A673 (cell line): ENCODE measurements at regions not wholly inside any gene's neighbourhood (a gene's known extent, or its start where the extent isn't known, plus 50 kb on each side); places are given as distances from the start of the nearest gene placed in this dataset.

Experiments
- BruUV-seq: library from RNA; stranded (reverse); fragments of 400-500 nt; replicated peaks from 2 replicates; lab custom pipeline; 2021; lab: Mats Ljungman, UMichigan
- CTCF ChIA-PET: fragments of 300-600 bp; sonication (Branson Sonifier 250); formaldehyde crosslinking; loops from one replicate; lab custom pipeline; 2022; ENCODE audit warnings: antibody characterized with exemption; lab: Charles Lee
- POLR2A ChIA-PET: fragments of 300-600 bp; sonication (Branson Sonifier 250); formaldehyde crosslinking; loops from one replicate; lab custom pipeline; 2022; ENCODE audit warnings: antibody characterized with exemption; ENCODE audit not compliant: low non-redundant PET; lab: Charles Lee
- DNase-seq: peaks from one replicate; pipeline ENCODE4 v3.0.0-alpha.2; 2015; ENCODE audit warnings: low spot score
- H3K27ac ChIP-seq: fragments of 200-600 bp; sonication (generic); 2 replicates; pipeline ENCODE4 v1.5.1; 2016; ENCODE audit warnings: mixed run types, low read depth, mild to moderate bottlenecking, mixed read lengths, antibody characterized with exemption, low read length; ENCODE audit not compliant: poor library complexity, severe bottlenecking
- H3K27me3 ChIP-seq: fragments of 200-600 bp; sonication (generic); replicated peaks from 2 replicates; pipeline ENCODE4 v1.6.1; 2017; ENCODE audit warnings: mixed run types, low read depth, mild to moderate bottlenecking, mixed read lengths, antibody characterized with exemption, low read length; ENCODE audit not compliant: insufficient read depth, poor library complexity
- H3K36me3 ChIP-seq: fragments of 200-600 bp; sonication (generic); 2 replicates; pipeline ENCODE4 v1.6.1; 2016; ENCODE audit warnings: mixed run types, mild to moderate bottlenecking, mixed read lengths, antibody characterized with exemption, low read length; ENCODE audit not compliant: insufficient read depth, poor library complexity, severe bottlenecking
- H3K4me1 ChIP-seq: fragments of 200-600 bp; sonication (generic); 2 replicates; pipeline ENCODE4 v1.6.1; 2017; ENCODE audit warnings: mixed run types, mild to moderate bottlenecking, mixed read lengths, antibody characterized with exemption, low read length; ENCODE audit not compliant: insufficient read depth, poor library complexity, severe bottlenecking
- H3K4me3 ChIP-seq: fragments of 200-600 bp; sonication (generic); 2 replicates; pipeline ENCODE4 v1.5.1; 2016; ENCODE audit warnings: low read depth, mixed run types, mild to moderate bottlenecking, mixed read lengths, low read length; ENCODE audit not compliant: poor library complexity, severe bottlenecking
- H3K9me3 ChIP-seq: fragments of 200-600 bp; sonication (generic); 2 replicates; pipeline ENCODE4 v1.6.1; 2016; ENCODE audit warnings: mixed run types, low read depth, mild to moderate bottlenecking, mixed read lengths, antibody characterized with exemption, low read length; ENCODE audit not compliant: poor library complexity, severe bottlenecking
- EZH2 ChIP-seq: fragments of 200-600 bp; sonication (generic); IDR thresholded peaks from 2 replicates; pipeline ENCODE4 v1.6.1; 2017; ENCODE audit warnings: borderline replicate concordance, low read depth, mild to moderate bottlenecking, mixed read lengths, antibody characterized with exemption, low read length; ENCODE audit not compliant: poor library complexity, severe bottlenecking
- intact Hi-C: fragments of 100-400 bp; cut with micrococcal nuclease; formaldehyde crosslinking; loops from one replicate; pipeline ENCODE4 v1.10.0; 2022; ENCODE audit not compliant: unreplicated experiment
- TF ChIP-seq, protein P1 (sequence below): fragments of 300-800, 200-600 bp; sonication (generic); conservative IDR thresholded peaks from 2 replicates; pipeline ENCODE4 v1.5.1; 2017; ENCODE audit warnings: low read depth, mild to moderate bottlenecking, antibody characterized with exemption, low read length, moderate library complexity, mixed read lengths

DNA sequence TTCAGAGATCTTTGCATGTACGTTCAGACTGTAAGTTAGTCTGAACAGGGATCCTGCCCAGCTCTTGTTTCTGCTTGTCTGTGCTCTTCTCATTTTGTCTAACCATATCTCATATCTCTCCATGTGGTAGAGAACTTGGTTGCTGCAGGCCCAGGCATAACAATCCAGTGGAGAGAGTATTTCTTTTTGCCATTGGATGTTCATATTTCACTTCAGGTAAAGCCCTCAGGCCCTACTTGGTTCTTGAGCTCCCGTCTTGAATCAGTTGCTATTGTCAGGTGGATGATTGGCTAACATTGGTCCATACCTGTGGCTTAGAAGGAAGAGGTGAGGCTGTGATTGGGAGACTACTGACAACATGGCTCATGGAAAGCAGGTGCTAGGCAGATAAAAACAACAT, 357.7 kb upstream of the FLRT2 start:
- no TSS peak for BruUV-seq
- Histone ChIP-seq H3K4me1 (no peaks in the 10 kb centered on the region), H3K27me3 (no peaks in the 10 kb centered on the region), H3K36me3 (no peaks in the 10 kb centered on the region), H3K4me3 (no peak overlapping the region), H3K9me3 (no peaks in the 10 kb centered on the region), H3K27ac (no peak overlapping the region)
- no peak for TF ChIP-seq EZH2
- TF ChIP-seq, protein P1, sequence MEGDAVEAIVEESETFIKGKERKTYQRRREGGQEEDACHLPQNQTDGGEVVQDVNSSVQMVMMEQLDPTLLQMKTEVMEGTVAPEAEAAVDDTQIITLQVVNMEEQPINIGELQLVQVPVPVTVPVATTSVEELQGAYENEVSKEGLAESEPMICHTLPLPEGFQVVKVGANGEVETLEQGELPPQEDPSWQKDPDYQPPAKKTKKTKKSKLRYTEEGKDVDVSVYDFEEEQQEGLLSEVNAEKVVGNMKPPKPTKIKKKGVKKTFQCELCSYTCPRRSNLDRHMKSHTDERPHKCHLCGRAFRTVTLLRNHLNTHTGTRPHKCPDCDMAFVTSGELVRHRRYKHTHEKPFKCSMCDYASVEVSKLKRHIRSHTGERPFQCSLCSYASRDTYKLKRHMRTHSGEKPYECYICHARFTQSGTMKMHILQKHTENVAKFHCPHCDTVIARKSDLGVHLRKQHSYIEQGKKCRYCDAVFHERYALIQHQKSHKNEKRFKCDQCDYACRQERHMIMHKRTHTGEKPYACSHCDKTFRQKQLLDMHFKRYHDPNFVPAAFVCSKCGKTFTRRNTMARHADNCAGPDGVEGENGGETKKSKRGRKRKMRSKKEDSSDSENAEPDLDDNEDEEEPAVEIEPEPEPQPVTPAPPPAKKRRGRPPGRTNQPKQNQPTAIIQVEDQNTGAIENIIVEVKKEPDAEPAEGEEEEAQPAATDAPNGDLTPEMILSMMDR: no peak
- ChIA-PET CTCF (no interaction called here), POLR2A (no interaction called here)
- intact Hi-C loops: no loop called here
- no peak for DNase-seq

- TF ChIP-seq, protein P1: no peak
- TF ChIP-seq EZH2: no peak
- no peaks in the 10 kb centered on the region for H3K36me3 ChIP-seq
- H3K27ac ChIP-seq: no peak overlapping the region
- H3K4me1 ChIP-seq: no peaks in the 10 kb centered on the region
- no peaks in the 10 kb centered on the region for H3K9me3 ChIP-seq
- H3K27me3 ChIP-seq: no peaks in the 10 kb centered on the region
- no peak overlapping the region for H3K4me3 ChIP-seq
- POLR2A ChIA-PET: no interaction called here
- CTCF ChIA-PET: no interaction called here
- no peak for DNase-seq
- intact Hi-C loops: no loop called here
- no TSS peak for BruUV-seq
These were observed 357.0 kb upstream of the FLRT2 start for GRCh38 chr14:85172889-85173477.

- CTCF ChIA-PET: no interaction called here
- H3K4me3 ChIP-seq: no peak overlapping the region
- TF ChIP-seq EZH2: no peak
- DNase-seq: no peak
- intact Hi-C loops: no loop called here
- H3K27me3 ChIP-seq: no peaks in the 10 kb centered on the region
- POLR2A ChIA-PET: no interaction called here
- no peaks in the 10 kb centered on the region for H3K9me3 ChIP-seq
- no TSS peak for BruUV-seq
- no peak overlapping the region for H3K27ac ChIP-seq
- no peaks in the 10 kb centered on the region for H3K4me1 ChIP-seq
- no peaks in the 10 kb centered on the region for H3K36me3 ChIP-seq
These were observed 354.4 kb upstream of the FLRT2 start for GRCh38 chr14:85175556-85175955.

DNA sequence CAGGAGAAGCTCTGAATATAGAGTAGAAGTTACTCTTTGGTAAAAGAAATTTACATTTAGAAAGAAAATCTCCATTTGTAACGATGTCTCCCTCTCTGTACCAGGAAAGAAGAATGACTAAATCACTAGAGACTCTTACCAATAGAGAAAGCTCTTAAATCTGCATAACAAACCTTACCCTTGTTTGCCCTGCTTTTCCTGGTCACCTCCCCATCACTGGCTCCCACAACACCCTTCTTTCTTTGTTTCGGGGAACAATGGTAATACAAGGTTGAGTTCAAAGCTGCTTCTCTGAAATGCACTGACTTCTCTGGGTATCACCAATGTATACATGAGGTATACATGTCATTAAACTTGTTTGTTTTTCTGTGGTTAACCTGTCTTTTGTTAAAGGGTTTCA, 351.1 kb upstream of the FLRT2 start:
- CTCF ChIA-PET: no interaction called here
- no peaks in the 10 kb centered on the region for H3K9me3 ChIP-seq
- H3K4me1 ChIP-seq: no peaks in the 10 kb centered on the region
- POLR2A ChIA-PET: no interaction called here
- no peaks in the 10 kb centered on the region for H3K36me3 ChIP-seq
- no peak overlapping the region for H3K4me3 ChIP-seq
- intact Hi-C loops: no loop called here
- no TSS peak for BruUV-seq
- H3K27me3 ChIP-seq: no peaks in the 10 kb centered on the region
- no peak for DNase-seq
- no peak overlapping the region for H3K27ac ChIP-seq
- no peak for TF ChIP-seq EZH2
